GM18498 (cell line): ENCODE measurements at regions not wholly inside any gene's neighbourhood (a gene's known extent, or its start where the extent isn't known, plus 50 kb on each side); places are given as distances from the start of the nearest gene placed in this dataset.
"Not testable (repeated sequence)": the region's sequence is repeated elsewhere in the genome, so short reads cannot be mapped to it uniquely, and the experiment has no call there.

Experiments used
- ATAC-seq: cut with Tn5 transposase; IDR thresholded peaks from one replicate; pipeline ENCODE4 v1.9.1; 2021; ENCODE audit warnings: mild to moderate bottlenecking, moderate library complexity; ENCODE audit not compliant: unreplicated experiment

DNA sequence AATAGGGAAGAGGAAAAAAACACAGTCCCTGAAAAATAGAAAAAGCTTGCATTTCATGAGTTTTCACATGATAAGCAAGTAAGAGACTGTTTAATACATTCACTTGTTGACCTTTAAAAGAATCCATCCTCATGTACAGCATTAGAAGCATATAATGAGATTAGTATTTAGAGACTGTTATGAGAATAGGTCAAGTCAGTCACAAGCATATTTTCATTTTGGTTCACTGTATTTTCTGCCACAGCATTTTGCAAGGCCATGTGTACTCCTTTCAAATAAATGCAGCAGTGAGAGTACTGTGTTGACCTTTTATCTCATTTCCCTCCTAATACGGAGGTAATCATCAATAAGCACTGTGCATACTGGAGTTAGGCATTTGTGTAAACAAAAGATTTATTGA lies 162.2 kb upstream of the SETMAR start:
- no peak for ATAC-seq

DNA sequence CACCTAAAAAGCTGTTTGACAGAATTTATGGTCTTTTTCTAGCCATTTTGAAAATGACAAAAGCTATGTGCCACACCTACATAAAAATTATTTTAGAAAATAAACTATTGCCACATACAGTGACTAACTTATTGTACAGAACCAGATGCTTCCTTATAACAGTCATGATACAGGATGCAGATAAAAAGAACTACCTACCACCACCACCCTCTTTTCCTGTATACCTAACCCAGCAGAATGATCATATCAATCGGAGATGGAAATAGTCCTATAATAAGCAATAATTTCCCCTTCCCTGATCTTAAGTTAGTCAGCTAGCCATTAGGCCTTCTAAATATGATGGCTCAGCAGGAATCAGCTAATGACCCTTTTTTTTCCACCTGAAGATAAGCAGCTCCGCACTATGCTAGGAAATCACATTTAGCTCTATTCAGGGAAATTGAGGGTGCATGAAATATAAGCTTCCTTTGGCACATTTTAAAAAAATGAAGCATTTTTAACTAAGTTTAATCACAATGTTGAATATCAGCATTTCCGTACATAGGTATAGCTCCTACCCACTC lies 155.5 kb upstream of the SETMAR start:
- ATAC-seq, result no peak

- no peak for ATAC-seq
These were observed 153.9 kb upstream of the SETMAR start for GRCh38 chr3:4149296-4149695.

DNA sequence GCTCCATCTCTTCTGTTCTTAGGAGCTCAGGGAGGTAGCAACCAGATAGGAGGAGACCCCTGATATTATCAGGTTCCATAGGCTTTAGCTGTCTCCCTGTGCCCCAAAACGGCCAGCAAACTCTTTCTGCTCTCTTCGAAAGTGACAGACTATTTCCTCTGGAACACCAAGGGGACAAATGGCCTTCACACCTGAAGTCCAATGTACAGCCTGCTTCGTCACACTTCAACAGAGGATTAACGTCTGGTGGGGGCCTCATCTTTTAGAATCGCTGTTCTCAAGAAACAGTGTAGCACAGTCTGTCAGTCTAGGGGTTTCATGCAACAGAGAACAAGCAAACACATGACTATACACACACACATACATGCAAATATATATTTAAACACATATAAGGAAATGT lies 152.4 kb upstream of the SETMAR start:
- ATAC-seq, result no peak

DNA sequence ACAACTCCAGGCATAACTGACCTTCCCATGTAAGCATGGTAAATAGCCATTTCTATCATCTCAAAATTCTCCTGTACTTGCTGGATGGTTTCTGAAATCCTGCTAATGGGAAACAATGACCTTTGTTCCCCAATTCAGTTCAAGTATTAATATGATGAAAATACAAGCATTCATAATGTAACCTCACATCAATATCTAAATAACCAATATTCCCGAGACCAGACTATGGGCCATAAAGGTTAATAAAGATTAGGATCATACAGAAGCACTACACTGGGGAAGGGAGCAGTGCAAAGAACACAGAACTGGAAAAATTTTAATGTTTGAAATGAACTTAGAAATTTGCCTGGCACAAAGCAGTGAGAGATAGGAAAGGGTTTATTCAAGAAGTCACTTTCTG lies 151.3 kb upstream of the SETMAR start:
- ATAC-seq, result no peak

DNA sequence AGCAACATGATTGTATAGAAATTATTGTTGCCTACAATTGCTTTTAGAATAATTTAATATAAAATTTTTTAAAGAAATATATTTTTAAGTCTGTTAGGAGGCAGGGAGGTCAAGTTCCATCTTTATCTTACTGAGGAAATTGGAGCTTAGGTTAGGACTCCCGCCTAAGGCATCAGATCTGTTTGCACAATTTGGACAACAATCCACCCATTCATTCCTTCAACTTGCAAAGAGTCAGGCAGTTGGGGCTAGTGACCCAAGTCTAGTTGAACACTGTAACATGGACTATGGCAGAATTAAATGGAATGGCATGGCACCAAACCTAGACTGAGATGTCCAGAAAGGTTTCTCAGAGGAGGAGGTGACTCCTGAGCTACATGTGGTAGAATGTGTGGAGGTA lies 149.4 kb upstream of the SETMAR start:
- ATAC-seq, result no peak

- ATAC-seq, result no peak
These were observed 144.8 kb upstream of the SETMAR start for GRCh38 chr3:4158329-4158728.

DNA sequence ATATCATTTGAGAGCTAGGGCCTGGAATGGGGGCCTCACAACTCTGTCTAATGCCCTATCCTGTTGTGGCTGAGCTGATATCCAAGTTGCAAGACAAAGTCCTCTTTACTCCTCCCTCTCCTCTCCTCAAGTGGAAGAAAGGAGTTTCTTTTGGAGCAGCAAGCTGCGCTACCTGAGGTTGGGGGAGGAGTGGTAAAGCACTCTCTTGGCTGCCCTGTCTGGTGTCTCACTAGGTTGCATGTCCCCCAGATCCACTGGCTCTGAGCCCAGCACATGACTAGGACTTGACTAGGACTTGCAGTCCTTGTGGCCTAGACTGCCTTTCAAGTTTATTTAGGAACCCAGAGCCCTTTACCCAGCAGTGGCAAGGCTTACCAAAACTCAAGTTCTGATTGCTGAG lies 141.1 kb upstream of the SETMAR start:
- ATAC-seq, result no peak

GRCh38 chr3:4163011-4163410 lies 140.2 kb upstream of the SETMAR start:
- no peak for ATAC-seq

GRCh38 chr3:4166540-4166939 lies 136.6 kb upstream of the SETMAR start:
- no peak for ATAC-seq

DNA sequence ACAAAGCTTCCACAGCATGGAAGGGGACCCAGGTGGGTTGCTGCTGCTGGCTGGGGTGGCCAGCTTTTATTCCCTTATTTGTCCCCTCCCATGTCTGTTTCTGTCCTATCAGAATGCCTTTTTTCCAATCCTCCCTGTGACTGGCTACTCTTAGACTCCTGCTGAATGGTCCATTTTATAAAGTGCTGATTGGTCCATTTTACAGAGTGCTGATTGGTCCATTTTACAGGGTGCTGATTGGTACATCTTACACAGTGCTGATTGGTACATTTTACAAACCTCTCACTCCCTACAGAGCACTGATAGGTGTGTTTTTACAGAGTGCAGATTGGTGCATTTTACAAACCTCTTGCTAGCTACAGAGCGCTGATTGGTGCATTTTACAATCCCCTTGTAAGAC lies 135.9 kb upstream of the SETMAR start:
- not testable (repeated sequence) for ATAC-seq

DNA sequence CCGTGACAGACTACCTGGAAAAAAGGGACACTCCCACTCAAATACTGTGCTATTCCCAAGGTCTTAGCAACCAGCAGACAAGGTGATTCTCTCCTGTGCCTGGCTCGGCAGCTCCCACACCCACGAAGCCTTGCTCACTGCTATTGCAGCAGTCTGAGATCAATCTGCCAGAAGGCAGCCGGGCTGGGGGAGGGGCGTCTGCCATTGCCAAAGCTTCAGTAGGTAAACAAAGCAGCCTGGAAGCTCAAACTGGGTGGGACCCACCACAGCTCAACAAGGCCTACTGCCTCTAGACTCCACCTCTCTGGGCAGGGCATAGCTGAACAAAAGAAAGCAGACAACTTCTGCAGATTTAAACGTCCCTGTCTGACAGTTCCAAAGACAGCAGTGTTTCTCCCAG lies 128.4 kb upstream of the SETMAR start:
- no peak for ATAC-seq

- ATAC-seq, result no peak
These were observed 111.2 kb upstream of the SETMAR start for GRCh38 chr3:4191971-4192370.

DNA sequence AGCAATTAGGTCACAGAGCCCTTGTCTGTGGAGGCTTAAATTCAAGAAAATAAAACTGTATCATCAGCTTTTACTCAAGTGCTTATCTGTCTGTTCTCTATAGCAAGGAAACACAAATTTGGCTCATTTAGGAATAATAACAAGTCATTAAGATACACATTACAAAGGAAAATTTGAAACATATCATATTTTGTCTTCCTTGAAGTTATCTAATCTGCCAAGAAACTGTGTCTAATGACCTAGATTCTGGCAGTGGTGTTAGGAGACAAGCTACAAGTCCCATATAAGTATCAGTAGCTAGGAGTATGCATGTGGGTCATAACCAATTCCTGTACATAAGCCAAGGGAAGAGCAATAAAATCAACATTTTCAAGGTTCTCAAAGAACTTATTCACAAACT lies 108.2 kb upstream of the SETMAR start:
- no peak for ATAC-seq

DNA sequence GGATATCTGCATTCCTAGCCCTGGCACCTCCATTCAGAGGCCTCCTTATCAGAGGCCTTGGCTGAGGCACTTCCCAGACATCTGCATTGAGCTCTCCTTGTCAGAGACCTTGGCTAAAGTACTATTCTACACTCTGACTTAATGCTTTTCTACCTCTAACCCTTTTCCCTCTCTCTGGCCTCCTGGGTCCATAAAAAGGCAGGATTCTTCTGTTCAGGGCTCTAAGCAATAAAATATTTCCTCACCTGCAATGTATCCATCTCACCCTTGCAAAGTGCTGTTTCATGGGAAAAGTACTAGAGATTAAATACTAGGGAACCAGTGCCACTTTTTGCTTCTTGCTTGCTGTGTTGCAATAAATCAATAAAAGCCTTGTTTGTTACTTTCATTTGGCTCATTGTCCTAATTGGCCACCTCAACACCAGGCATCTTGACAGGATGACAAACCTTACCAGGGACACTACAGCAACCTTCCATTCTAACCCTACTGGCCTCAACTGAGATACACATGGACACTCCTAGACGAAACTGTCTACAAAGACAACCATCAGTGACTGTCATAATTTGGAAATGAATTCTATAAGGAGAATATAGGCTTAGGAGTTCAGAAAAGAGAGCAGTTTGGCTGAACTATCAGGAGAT lies 106.5 kb upstream of the SETMAR start:
- no peak for ATAC-seq

DNA sequence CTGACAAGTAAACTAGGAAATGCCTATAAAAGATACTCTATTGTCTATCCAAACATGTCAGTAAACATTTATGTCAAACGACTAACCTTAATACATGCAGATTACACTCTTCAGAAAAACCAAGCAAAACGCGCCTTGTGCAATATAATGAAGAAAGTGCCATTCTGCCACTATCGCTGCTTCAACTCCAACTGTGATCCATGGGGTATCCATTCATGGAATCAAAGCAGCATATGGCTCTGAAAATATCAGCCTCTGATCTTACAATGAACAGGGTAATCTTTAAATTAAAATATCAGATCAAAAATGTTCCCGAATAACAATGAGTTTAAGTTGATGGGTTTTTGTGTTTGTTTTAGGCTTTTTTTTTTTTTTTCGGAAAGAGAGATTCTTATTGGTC lies 105.5 kb upstream of the SETMAR start:
- no peak for ATAC-seq

DNA sequence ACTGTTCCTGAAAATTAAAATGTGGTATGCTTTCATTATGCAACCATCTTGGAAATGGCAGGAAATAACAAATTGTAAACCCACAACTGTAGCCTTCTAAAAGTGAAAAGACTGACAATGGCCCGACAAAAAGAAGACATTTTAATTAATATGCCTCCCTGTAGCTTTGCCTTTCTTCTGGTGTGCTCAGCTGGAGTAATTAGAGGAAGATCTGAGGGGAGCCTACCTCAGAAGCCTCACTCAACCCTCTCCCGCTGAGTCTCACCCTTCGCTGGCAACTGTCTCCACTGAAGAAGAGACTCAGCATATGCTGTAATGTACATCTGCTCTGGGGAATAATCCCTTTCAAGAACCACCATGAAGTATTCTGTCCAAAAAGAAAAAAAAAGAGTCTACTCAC lies 104.7 kb upstream of the SETMAR start:
- no peak for ATAC-seq

- not testable (repeated sequence) for ATAC-seq
These were observed 98.4 kb upstream of the SETMAR start for GRCh38 chr3:4204776-4205175.

GRCh38 chr3:4207672-4208071 lies 95.5 kb upstream of the SETMAR start:
- no peak for ATAC-seq

- no peak for ATAC-seq
These were observed 94.6 kb upstream of the SETMAR start for GRCh38 chr3:4208556-4208955.

DNA sequence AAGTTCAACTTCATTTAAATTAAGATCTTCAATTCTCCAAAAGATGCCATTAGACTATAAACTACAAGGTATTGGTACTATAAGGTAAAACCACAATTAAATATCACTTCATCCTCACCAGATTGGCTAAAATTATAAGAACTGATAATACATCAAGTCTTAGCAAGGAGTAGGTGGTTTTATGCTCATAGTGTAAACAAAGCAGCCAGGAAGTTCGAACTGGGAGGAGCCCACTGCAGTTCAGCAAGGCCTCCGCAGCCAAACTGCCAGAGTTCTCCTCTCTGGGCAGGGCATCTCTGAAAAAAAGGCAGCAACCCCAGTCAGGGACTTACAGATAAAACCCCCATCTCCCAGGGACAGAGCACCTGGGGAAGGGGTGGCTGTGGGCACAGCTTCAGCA lies 91.6 kb upstream of the SETMAR start:
- ATAC-seq, result no peak

DNA sequence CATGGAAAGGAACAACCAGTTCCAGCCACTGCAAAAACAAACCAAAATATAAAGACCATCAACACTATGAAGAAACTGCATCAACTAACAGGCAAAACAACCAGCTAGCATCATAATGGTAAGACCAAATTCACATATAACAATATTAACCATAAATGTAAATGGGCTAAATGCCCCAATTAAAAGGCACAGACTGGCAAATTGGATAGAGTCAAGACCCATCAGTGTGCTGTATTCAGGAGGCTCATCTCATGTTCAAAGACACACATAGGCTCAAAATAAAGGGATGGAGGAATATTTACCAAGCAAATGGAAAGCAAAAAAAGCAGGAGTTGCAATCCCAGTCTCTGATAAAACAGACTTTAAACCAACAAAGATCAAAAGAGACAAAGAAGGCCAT lies 89.7 kb upstream of the SETMAR start:
- ATAC-seq, result not testable (repeated sequence)

DNA sequence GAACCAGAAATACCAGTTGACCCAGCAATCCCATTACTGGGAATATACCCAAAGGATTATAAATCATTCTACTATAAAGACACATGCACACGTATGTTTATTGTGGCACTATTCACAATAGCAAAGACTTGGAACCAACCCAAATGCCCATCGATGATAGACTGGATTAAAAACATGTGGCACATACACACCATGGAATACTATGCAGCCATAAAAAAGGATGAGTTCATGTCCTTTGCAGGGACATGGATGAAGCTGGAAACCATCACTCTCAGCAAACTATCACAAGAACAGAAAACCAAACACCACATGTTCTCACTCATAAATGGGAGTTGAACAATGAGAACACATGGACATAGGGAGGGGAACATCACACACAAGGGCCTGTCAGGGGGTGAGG lies 86.2 kb upstream of the SETMAR start:
- ATAC-seq, result not testable (repeated sequence)
